Thyroid gland (tissue), 4 donors: ENCODE measurements at regions not wholly inside any gene's neighbourhood (a gene's known extent, or its start where the extent isn't known, plus 50 kb on each side); places are given as distances from the start of the nearest gene placed in this dataset.

Experiments
- CTCF ChIP-seq, 6 experiments: fragments of 200-600 bp in 3 of 6; fragments of 450-650 bp in 3 of 6; sonication (generic) in 3 of 6; IDR thresholded peaks; one replicate each; pipeline ENCODE4 v1.5.1; 2016 to 2019; ENCODE audit warnings: antibody characterized with exemption in 6 of 6, mild to moderate bottlenecking in 2 of 6, inconsistent platforms in 1 of 6, moderate library complexity in 1 of 6
- POLR2A ChIP-seq, 2 donors: fragments of 450-650 bp; IDR thresholded peaks; one replicate each; pipeline ENCODE4 v1.6.1; 2017; ENCODE audit warnings: antibody characterized with exemption in 2 of 2, mild to moderate bottlenecking in 2 of 2, moderate library complexity in 1 of 2

- TF ChIP-seq CTCF (IDR thresholded peaks at IDR 0.05) (no peak), POLR2A (IDR thresholded peaks at IDR 0.05) (no peak)
These were observed 168.7 kb upstream of the BMPER start for GRCh38 chr7:33736521-33737221.
